H9 (cell line): ENCODE measurements at regions not wholly inside any gene's neighbourhood (a gene's known extent, or its start where the extent isn't known, plus 50 kb on each side); places are given as distances from the start of the nearest gene placed in this dataset.

ENCODE experiments used
- DNase-seq: peaks from one replicate; pipeline ENCODE4 v3.0.0-alpha.2; 2017
- H2AFZ ChIP-seq: one replicate; pipeline ENCODE4 v1.6.1; 2013; ENCODE audit warnings: mild to moderate bottlenecking, low read length, control low read depth, moderate library complexity
- H2AK5ac ChIP-seq: 2 replicates; pipeline ENCODE4 v1.6.1; 2013; ENCODE audit warnings: low read length, control low read depth, mixed read lengths; ENCODE audit not compliant: insufficient read length
- H2BK120ac ChIP-seq: one replicate; pipeline ENCODE4 v1.6.1; 2013; ENCODE audit warnings: low read depth, mild to moderate bottlenecking, low read length, control low read depth, inconsistent platforms; ENCODE audit not compliant: poor library complexity, severe bottlenecking
- H2BK12ac ChIP-seq: 2 replicates; pipeline ENCODE4 v1.6.1; 2013; ENCODE audit warnings: low read length, control low read depth, mixed read lengths, low read depth; ENCODE audit not compliant: insufficient read length
- H2BK15ac ChIP-seq: 2 replicates; pipeline ENCODE4 v1.6.1; 2013; ENCODE audit warnings: low read depth, low read length, control low read depth
- H2BK20ac ChIP-seq: one replicate; pipeline ENCODE4 v1.6.1; 2013; ENCODE audit warnings: low read depth, mild to moderate bottlenecking, low read length, control low read depth, inconsistent platforms; ENCODE audit not compliant: poor library complexity, severe bottlenecking
- H2BK5ac ChIP-seq: 2 replicates; pipeline ENCODE4 v1.6.1; 2013; ENCODE audit warnings: low read length, control low read depth, mixed read lengths; ENCODE audit not compliant: insufficient read length
- H3K14ac ChIP-seq: 2 replicates; pipeline ENCODE4 v1.6.1; 2013; ENCODE audit warnings: low read length, control low read depth; ENCODE audit not compliant: insufficient read depth
- H3K18ac ChIP-seq: 2 replicates; pipeline ENCODE4 v1.6.1; 2013; ENCODE audit warnings: low read depth, mild to moderate bottlenecking, mixed read lengths, low read length, control low read depth; ENCODE audit not compliant: insufficient read length
- H3K23ac ChIP-seq: 2 replicates; pipeline ENCODE4 v1.6.1; 2013; ENCODE audit warnings: low read length, control low read depth, mixed read lengths, low read depth; ENCODE audit not compliant: insufficient read length
- H3K23me2 ChIP-seq: 2 replicates; pipeline ENCODE4 v1.6.1; 2013; ENCODE audit warnings: low read depth, mild to moderate bottlenecking, mixed read lengths, low read length, control low read depth; ENCODE audit not compliant: insufficient read length, poor library complexity, severe bottlenecking
- H3K27ac ChIP-seq: 2 replicates; pipeline ENCODE4 v1.5.1; 2013; ENCODE audit warnings: low read length, control low read depth, mixed read lengths, low read depth; ENCODE audit not compliant: insufficient read length
- H3K27me3 ChIP-seq: 2 replicates; pipeline ENCODE4 v1.6.1; 2013; ENCODE audit warnings: low read length, control low read depth, inconsistent platforms; ENCODE audit not compliant: insufficient read depth
- H3K4ac ChIP-seq: 2 replicates; pipeline ENCODE4 v1.6.1; 2013; ENCODE audit warnings: low read depth, mild to moderate bottlenecking, control low read depth, inconsistent platforms, low read length, moderate library complexity
- H3K4me1 ChIP-seq: 2 replicates; pipeline ENCODE4 v1.6.1; 2013; ENCODE audit warnings: low read length, control low read depth, inconsistent platforms; ENCODE audit not compliant: insufficient read depth
- H3K4me2 ChIP-seq: 2 replicates; pipeline ENCODE4 v1.6.1; 2013; ENCODE audit warnings: low read length, control low read depth, mixed read lengths; ENCODE audit not compliant: insufficient read length, insufficient read depth
- H3K56ac ChIP-seq: 2 replicates; pipeline ENCODE4 v1.6.1; 2013; ENCODE audit warnings: low read depth, mild to moderate bottlenecking, mixed read lengths, low read length, control low read depth; ENCODE audit not compliant: insufficient read length
- H3K79me1 ChIP-seq: 2 replicates; pipeline ENCODE4 v1.6.1; 2013; ENCODE audit warnings: low read depth, mild to moderate bottlenecking, moderate library complexity, low read length, control low read depth, inconsistent platforms; ENCODE audit not compliant: insufficient read depth, poor library complexity, severe bottlenecking
- H3K79me2 ChIP-seq: 2 replicates; pipeline ENCODE4 v1.6.1; 2013; ENCODE audit warnings: low read length, control low read depth, inconsistent platforms; ENCODE audit not compliant: insufficient read depth
- H3K9ac ChIP-seq: 2 replicates; pipeline ENCODE4 v1.6.1; 2013; ENCODE audit warnings: low read length, control low read depth, mixed read lengths; ENCODE audit not compliant: insufficient read length; ENCODE audit errors: extremely low read depth
- H3K9me3 ChIP-seq: one replicate; pipeline ENCODE4 v1.6.1; 2013; ENCODE audit warnings: low read depth, low read length, inconsistent platforms; ENCODE audit not compliant: control insufficient read depth
- H3T11ph ChIP-seq: one replicate; pipeline ENCODE4 v1.6.1; 2013; ENCODE audit warnings: mild to moderate bottlenecking, low read length, control low read depth, inconsistent platforms
- H4K20me1 ChIP-seq: one replicate; pipeline ENCODE4 v1.6.1; 2013; ENCODE audit not compliant: control insufficient read depth, insufficient read length, insufficient read depth
- H4K5ac ChIP-seq: 2 replicates; pipeline ENCODE4 v1.6.1; 2013; ENCODE audit warnings: low read depth, mild to moderate bottlenecking, mixed read lengths, low read length, control low read depth; ENCODE audit not compliant: insufficient read length
- H4K8ac ChIP-seq: replicated peaks from 2 replicates; pipeline ENCODE4 v1.6.1; 2013; ENCODE audit warnings: low read length, control low read depth, mixed read lengths, low read depth; ENCODE audit not compliant: insufficient read length
- H4K91ac ChIP-seq: 2 replicates; pipeline ENCODE4 v1.6.1; 2013; ENCODE audit warnings: low read depth, mild to moderate bottlenecking, moderate library complexity, mixed read lengths, low read length, control low read depth; ENCODE audit not compliant: insufficient read length
- H3K27ac Mint-ChIP-seq, 3 experiments: 2 replicates in 2 of 3; 3 replicates in 1 of 3; pipeline ENCODE4 v1.8.0; 2020 to 2021; ENCODE audit warnings: mixed read lengths in 3 of 3, mild to moderate bottlenecking in 1 of 3, moderate library complexity in 1 of 3
- H3K27me3 Mint-ChIP-seq: 2 replicates; pipeline ENCODE4 v1.8.0; 2021; ENCODE audit warnings: low read depth, mild to moderate bottlenecking, moderate library complexity, mixed read lengths
- H3K36me3 Mint-ChIP-seq, 3 experiments: 2 replicates in 2 of 3; 3 replicates in 1 of 3; pipeline ENCODE4 v1.8.0; 2020 to 2021; ENCODE audit warnings: low read depth in 3 of 3, mixed read lengths in 3 of 3; ENCODE audit not compliant: insufficient read depth in 1 of 3
- H3K4me1 Mint-ChIP-seq, 2 experiments: 2 replicates each; pipeline ENCODE4 v1.8.0; 2020; ENCODE audit warnings: mixed read lengths in 2 of 2
- H3K4me3 Mint-ChIP-seq, 2 experiments: 2 replicates in 1 of 2; 3 replicates in 1 of 2; pipeline ENCODE4 v1.8.0; 2020 to 2021; ENCODE audit warnings: mild to moderate bottlenecking in 2 of 2, mixed read lengths in 2 of 2, moderate library complexity in 1 of 2
- H3K9me3 Mint-ChIP-seq, 2 experiments: 2 replicates in 1 of 2; 3 replicates in 1 of 2; pipeline ENCODE4 v1.8.0; 2020; ENCODE audit warnings: mild to moderate bottlenecking in 2 of 2, mixed read lengths in 2 of 2, moderate library complexity in 1 of 2
- WGBS: extraction: QIAGEN DNeasy Blood & Tissue Kit; methylation state at CpG from one replicate; pipeline ENCODE4 v1.1.7; 2013; ENCODE audit warnings: missing lambda C conversion rate, low lambda C conversion rate, mixed read lengths; ENCODE audit not compliant: insufficient read length; ENCODE audit errors: extremely low coverage; 5-methylcytosine and 5-hydroxymethylcytosine counted together
- TF ChIP-seq, protein P1 (sequence below): fragments of 200-600 bp; sonication (generic); conservative IDR thresholded peaks from 3 replicates; pipeline ENCODE4 v1.8.0; 2021; ENCODE audit warnings: antibody characterized with exemption, mild to moderate bottlenecking

DNA sequence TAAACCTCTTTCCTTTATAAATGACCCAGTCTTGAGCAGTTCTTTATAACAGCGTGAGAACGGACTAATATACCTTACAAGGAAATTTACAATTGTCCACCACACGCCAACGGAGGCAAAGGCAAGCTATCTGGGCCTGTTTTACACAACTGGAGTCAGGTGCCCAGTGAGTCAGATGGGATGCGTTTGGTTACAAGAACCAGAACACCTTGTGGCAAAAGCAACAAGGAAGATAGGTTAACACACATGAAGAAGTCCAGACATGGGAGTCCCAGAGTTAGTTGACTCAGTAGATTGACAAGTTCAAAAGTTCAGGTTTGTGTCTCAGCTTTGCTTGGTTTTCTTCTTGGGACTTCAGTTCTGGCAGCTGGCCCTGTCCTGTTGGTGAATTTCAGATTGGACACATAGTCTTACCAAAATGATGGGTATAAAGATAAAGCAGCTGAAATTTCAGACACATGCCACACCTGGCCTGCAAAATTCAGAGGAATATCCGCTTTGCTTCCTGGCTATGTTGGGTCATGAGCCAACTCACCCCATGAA, 97.9 kb downstream of the PXDC1 start:
- Histone ChIP-seq H2BK120ac (no peak overlapping the region), H2AFZ (no peak overlapping the region), H3K23me2 (no peaks in the 10 kb centered on the region), H3K27ac (no peak overlapping the region), H4K91ac (no peak overlapping the region), H2BK20ac (no peak overlapping the region), H2AK5ac (no peak overlapping the region), H2BK5ac (no peak overlapping the region), H4K5ac (no peak overlapping the region), H2BK15ac (no peak overlapping the region), H3K18ac (no peak overlapping the region), H3K4ac (no peak overlapping the region), H3K9me3 (no peaks in the 10 kb centered on the region), H3K23ac (no peak overlapping the region), H3K79me1 (no peaks in the 10 kb centered on the region), H3K9ac (no peak overlapping the region), H3T11ph (no peak overlapping the region), H4K20me1 (no peaks in the 10 kb centered on the region), H3K4me1 (no peaks in the 10 kb centered on the region), H3K14ac (no peak overlapping the region), H4K8ac (no peak overlapping the region), H3K56ac (no peak overlapping the region), H2BK12ac (no peak overlapping the region), H3K4me2 (no peak overlapping the region), H3K79me2 (no peaks in the 10 kb centered on the region), H3K27me3 (no peaks in the 10 kb centered on the region)
- no peak overlapping the region for H3K4me3 Mint-ChIP-seq
- DNase-seq: no peak
- TF ChIP-seq, protein P1, sequence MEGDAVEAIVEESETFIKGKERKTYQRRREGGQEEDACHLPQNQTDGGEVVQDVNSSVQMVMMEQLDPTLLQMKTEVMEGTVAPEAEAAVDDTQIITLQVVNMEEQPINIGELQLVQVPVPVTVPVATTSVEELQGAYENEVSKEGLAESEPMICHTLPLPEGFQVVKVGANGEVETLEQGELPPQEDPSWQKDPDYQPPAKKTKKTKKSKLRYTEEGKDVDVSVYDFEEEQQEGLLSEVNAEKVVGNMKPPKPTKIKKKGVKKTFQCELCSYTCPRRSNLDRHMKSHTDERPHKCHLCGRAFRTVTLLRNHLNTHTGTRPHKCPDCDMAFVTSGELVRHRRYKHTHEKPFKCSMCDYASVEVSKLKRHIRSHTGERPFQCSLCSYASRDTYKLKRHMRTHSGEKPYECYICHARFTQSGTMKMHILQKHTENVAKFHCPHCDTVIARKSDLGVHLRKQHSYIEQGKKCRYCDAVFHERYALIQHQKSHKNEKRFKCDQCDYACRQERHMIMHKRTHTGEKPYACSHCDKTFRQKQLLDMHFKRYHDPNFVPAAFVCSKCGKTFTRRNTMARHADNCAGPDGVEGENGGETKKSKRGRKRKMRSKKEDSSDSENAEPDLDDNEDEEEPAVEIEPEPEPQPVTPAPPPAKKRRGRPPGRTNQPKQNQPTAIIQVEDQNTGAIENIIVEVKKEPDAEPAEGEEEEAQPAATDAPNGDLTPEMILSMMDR: no peak
- H3K27ac Mint-ChIP-seq: no peak overlapping the region; a peak in 1 of 7 replicates
- no peaks in the 10 kb centered on the region for H3K36me3 Mint-ChIP-seq
- H3K4me1 Mint-ChIP-seq: no peaks in the 10 kb centered on the region
- H3K27me3 Mint-ChIP-seq: peaks cover 2% of the 10 kb centered on the region
- H3K9me3 Mint-ChIP-seq: no peaks in the 10 kb centered on the region; a peak in 1 of 5 replicates
- no CpG with 5 or more reads among the region's 6 CpGs for WGBS
